Right atrium auricular region (tissue), 2 donors: ENCODE measurements at regions not wholly inside any gene's neighbourhood (a gene's known extent, or its start where the extent isn't known, plus 50 kb on each side); places are given as distances from the start of the nearest gene placed in this dataset.
A peak's percentile ranks its signal among the peaks of the same experiment; 100 is the strongest.

Experiments used
- DNase-seq: peaks from one replicate; pipeline ENCODE4 v3.0.0-alpha.2; 2019; ENCODE audit warnings: low spot score
- H3K27ac ChIP-seq, 2 donors: fragments of 200-600 bp; sonication (generic); 1 replicate in 1 of 2; 2 replicates in 1 of 2; pipeline ENCODE4 v1.5.1; 2016 to 2019
- H3K27me3 ChIP-seq, 2 donors: fragments of 200-600 bp; sonication (generic); one replicate each; pipeline versions ENCODE4 v1.5.1 to v1.6.0; 2017 to 2019
- H3K36me3 ChIP-seq: fragments of 200-600 bp; sonication (generic); one replicate; pipeline ENCODE4 v1.5.1; 2016
- H3K4me1 ChIP-seq, 2 donors: fragments of 200-600 bp; sonication (generic); one replicate each; pipeline versions ENCODE4 v1.5.1 to v1.6.0; 2017 to 2019
- H3K4me3 ChIP-seq, 2 donors: fragments of 200-600 bp; sonication (generic); 1 replicate in 1 of 2; 2 replicates in 1 of 2; pipeline ENCODE4 v1.5.1; 2017 to 2019; ENCODE audit warnings: mild to moderate bottlenecking in 1 of 2, moderate library complexity in 1 of 2
- H3K9me3 ChIP-seq, 2 donors: fragments of 200-600 bp; sonication (generic); one replicate each; pipeline ENCODE4 v1.5.1; 2019
- TF ChIP-seq, protein P1 (sequence below), 2 donors: fragments of 200-600 bp; sonication (generic); IDR thresholded peaks; one replicate each; pipeline ENCODE4 v1.5.1; 2019; ENCODE audit warnings: antibody characterized with exemption in 2 of 2

DNA sequence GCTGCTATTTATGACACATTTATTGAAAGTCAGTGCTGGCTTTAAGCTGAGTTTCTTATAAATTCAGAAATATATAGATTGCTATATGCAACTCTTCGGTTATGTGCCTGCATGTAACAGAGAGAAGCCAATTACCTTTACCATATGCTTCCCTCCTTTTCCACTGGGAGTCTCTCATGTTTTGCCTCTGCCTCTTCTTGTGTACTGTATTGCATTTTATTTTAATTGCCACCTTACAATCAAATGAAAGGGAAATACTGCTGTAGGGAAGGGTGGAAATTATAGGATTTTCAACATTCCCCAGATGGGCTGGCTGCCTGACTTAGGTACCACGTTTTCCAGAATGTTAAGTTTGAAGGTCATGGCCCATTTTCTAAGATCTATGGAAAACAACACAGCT is 655.4 kb upstream of the SLIT2 start:
- Histone ChIP-seq H3K9me3 (no peaks in the 10 kb centered on the region), H3K4me3 (no peak overlapping the region), H3K36me3 (no peaks in the 10 kb centered on the region), H3K27ac (no peak overlapping the region), H3K27me3 (no peaks in the 10 kb centered on the region), H3K4me1 (no peaks in the 10 kb centered on the region)
- TF ChIP-seq, protein P1, sequence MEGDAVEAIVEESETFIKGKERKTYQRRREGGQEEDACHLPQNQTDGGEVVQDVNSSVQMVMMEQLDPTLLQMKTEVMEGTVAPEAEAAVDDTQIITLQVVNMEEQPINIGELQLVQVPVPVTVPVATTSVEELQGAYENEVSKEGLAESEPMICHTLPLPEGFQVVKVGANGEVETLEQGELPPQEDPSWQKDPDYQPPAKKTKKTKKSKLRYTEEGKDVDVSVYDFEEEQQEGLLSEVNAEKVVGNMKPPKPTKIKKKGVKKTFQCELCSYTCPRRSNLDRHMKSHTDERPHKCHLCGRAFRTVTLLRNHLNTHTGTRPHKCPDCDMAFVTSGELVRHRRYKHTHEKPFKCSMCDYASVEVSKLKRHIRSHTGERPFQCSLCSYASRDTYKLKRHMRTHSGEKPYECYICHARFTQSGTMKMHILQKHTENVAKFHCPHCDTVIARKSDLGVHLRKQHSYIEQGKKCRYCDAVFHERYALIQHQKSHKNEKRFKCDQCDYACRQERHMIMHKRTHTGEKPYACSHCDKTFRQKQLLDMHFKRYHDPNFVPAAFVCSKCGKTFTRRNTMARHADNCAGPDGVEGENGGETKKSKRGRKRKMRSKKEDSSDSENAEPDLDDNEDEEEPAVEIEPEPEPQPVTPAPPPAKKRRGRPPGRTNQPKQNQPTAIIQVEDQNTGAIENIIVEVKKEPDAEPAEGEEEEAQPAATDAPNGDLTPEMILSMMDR (IDR thresholded peaks at IDR 0.05): peak in 1 of 2 donors; percentile 27
- DNase-seq: no peak

DNA sequence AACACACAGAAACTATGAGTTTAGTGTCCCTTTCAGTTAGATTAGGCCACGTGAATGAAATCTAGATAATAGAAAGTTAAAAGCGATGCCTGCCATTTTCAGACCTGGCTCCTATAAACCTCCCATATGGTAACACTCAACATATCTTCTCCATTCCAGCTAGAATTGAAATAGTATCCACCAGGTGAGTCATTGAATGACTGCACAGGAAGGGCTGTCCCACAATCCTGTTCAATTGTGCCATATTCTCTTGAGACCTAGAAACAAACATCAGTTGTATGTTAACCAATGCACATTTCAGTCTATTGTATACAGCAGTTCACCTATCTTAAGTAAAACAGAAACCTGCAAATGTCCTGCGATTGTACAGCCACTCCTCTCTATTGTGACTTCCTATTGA is 659.3 kb upstream of the SLIT2 start:
- H3K4me3 ChIP-seq: no peak overlapping the region
- H3K27me3 ChIP-seq: no peaks in the 10 kb centered on the region
- no peaks in the 10 kb centered on the region for H3K36me3 ChIP-seq
- DNase-seq: no peak
- no peaks in the 10 kb centered on the region for H3K4me1 ChIP-seq
- TF ChIP-seq, protein P1 (IDR thresholded peaks at IDR 0.05): no peak
- H3K27ac ChIP-seq: no peak overlapping the region
- H3K9me3 ChIP-seq: no peaks in the 10 kb centered on the region

DNA sequence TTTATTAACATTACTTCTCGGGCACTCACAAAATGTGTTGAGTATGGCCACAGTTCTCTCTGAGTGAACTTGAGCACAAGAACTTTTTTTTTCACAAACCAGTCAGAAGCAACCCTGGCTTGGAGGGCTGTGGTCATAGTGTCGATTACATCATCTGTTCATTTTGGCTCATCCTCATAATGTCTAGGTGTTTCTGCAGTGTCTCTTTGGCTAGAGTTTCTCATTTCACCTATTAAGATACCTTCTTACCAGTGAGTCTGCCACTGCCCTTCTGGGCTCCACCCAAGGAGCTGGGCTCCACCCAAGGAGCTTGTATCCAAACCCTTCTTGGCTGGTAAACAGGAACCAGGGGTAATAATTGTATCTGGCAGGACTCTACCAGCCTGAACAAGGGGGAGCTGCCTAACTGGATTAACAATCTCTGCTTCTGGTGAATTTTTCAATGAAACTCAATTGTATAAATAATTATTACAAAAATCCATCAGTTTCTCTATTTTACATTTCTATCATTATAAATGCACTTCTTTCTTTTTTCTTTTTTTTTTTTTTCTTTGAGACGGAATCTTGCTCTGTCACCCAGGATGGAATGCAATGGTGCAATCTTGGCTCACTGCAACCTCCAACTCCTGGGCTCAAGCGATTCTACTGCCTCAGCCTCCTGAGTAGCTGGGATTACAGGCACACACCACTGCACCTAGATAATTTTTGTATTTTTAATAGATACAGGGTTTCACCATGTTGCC is 667.7 kb upstream of the SLIT2 start:
- DNase-seq: no peak
- Histone ChIP-seq H3K27me3 (no peaks in the 10 kb centered on the region), H3K27ac (no peak overlapping the region), H3K4me1 (no peaks in the 10 kb centered on the region), H3K36me3 (no peaks in the 10 kb centered on the region), H3K9me3 (no peaks in the 10 kb centered on the region), H3K4me3 (no peak overlapping the region)
- TF ChIP-seq, protein P1 (IDR thresholded peaks at IDR 0.05): no peak

DNA sequence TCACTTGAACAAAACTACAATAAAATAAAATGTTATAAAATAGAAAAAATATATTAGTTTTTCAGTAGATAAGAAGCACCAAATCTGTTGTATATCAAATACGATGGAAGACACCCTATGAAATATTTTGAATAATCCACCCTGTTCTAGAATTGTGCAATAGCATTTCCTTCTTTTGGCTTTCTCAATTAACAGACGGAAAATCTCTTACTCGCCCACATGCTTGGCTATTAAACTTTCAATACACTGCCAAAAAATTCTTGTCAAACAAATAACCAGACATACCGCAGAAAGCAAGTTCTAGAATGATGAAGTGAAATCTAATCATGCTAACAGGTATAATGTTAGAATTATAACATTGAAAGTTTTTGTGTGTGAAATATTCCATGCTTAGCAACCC is 671.6 kb upstream of the SLIT2 start:
- peak overlapping the region in 1 of 2 donors; percentile 42 for H3K27ac ChIP-seq
- no peaks in the 10 kb centered on the region for H3K9me3 ChIP-seq
- no peaks in the 10 kb centered on the region for H3K27me3 ChIP-seq
- DNase-seq: no peak
- H3K4me1 ChIP-seq: peaks cover 0 to 2% of the 10 kb centered on the region in 2 donors
- H3K36me3 ChIP-seq: no peaks in the 10 kb centered on the region
- TF ChIP-seq, protein P1 (IDR thresholded peaks at IDR 0.05): no peak
- no peak overlapping the region for H3K4me3 ChIP-seq

DNA sequence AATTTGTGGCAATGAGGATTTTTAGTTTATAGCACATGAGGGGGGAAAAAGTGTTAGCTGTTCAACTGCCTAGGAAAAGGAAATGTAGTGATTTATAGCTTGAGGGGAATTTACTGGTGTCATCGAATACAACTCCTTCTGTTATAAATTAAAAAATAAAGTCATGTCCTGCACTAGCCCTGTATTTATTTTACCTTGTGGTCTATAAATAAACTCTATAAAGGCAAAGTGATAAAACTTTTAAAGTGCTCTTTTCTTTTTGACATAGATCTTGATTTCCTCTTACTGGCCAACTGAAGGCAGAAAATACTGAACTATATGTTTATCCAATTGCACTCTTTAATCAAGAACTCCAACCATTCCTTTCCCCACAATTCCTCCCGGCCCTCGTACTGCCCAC is 672.1 kb upstream of the SLIT2 start:
- H3K4me1 ChIP-seq: peaks cover 0 to 2% of the 10 kb centered on the region in 2 donors
- no peaks in the 10 kb centered on the region for H3K9me3 ChIP-seq
- DNase-seq: no peak
- H3K27ac ChIP-seq: peak overlapping the region in 1 of 2 donors; percentile 42
- H3K36me3 ChIP-seq: no peaks in the 10 kb centered on the region
- H3K27me3 ChIP-seq: no peaks in the 10 kb centered on the region
- no peak overlapping the region for H3K4me3 ChIP-seq
- TF ChIP-seq, protein P1 (IDR thresholded peaks at IDR 0.05): no peak

DNA sequence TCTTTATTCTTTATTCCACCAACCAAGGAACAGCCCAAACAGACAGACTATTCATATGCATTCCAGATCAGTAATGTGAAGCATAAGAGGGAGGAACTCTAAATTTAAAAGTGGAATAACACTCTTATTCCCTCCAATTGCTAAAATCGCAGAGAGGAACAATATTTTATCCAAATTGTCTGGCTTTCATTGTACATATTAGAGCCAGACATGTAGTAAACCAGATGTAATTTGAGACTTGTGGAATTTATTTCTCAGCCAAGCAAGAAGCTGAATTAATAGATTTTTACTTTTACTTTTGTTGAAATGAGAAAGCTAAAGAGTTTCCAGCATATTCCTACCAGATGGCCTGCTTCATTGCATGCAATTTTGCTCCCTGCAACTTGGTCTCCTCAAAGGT is 674.6 kb upstream of the SLIT2 start:
- no peaks in the 10 kb centered on the region for H3K9me3 ChIP-seq
- peak overlapping the region in 1 of 2 donors; percentile 17 for H3K27ac ChIP-seq
- no peaks in the 10 kb centered on the region for H3K36me3 ChIP-seq
- H3K4me3 ChIP-seq: no peak overlapping the region
- TF ChIP-seq, protein P1 (IDR thresholded peaks at IDR 0.05): no peak
- no peak for DNase-seq
- H3K27me3 ChIP-seq: no peaks in the 10 kb centered on the region
- peaks cover 0 to 2% of the 10 kb centered on the region in 2 donors for H3K4me1 ChIP-seq
